ENCODE measurements at regions not wholly inside any gene's neighbourhood (a gene's known extent, or its start where the extent isn't known, plus 50 kb on each side); places are given as distances from the start of the nearest gene placed in this dataset.
A peak's percentile ranks its signal among the peaks of the same experiment; 100 is the strongest.

DNA sequence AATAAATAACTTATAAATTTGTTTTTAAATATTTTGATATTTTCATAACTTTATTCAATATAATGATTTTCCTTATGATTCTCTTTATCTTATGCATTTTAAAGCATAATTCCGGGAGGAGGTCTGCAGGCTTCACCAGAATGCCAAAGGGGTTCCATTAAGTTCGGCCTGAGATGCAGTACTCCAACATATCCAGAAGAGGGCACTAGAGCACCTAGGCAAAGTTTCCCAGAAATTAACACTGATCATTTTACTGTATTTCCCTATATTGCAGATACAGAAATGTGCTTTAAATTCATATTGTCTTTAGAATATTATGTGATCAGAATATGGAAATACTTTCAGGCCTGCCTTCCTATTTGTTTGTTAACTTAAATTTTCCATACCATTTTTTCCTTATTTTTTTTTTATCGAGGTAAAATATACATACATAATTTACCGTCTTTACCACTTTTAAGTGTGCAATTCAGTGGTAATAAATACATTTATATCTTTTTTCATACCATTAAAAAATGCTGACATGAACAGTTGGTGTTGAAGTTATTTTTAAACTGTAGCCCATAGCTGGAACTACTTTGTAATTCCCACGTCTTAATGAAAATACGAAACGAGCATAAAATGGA is 58.9 kb upstream of the TM9SF2 start (continued):
- TF ChIP-seq MTA2 (IDR thresholded peaks at IDR 0.05; ENCODE audit: low read depth) (no peak), POLR2AphosphoS2 (IDR thresholded peaks at IDR 0.05; ENCODE audit: low read depth, low read length) (no peak), STAT3 (IDR thresholded peaks at IDR 0.05; ENCODE audit: low read depth, low read length) (no peak), MXI1 (IDR thresholded peaks at IDR 0.05; ENCODE audit: low read depth, low read length) (no peak), ZNF622 (IDR thresholded peaks at IDR 0.05) (no peak), GABPA (IDR thresholded peaks at IDR 0.05; ENCODE audit: low read depth) (no peak), NR2C2 (IDR thresholded peaks at IDR 0.05; ENCODE audit: borderline replicate concordance, control insufficient read depth, insufficient read length, low read depth) (no peak), CBFB (IDR thresholded peaks at IDR 0.05; ENCODE audit: low read depth) (no peak), YY1 (IDR thresholded peaks at IDR 0.05; ENCODE audit: low read depth, low read length) (0 out of 2 replicates have a peak, but pooled peaks have one; percentile 41), SMC3 (IDR thresholded peaks at IDR 0.05; ENCODE audit: borderline replicate concordance, low read length) (peak; percentile 69), CHD4 (IDR thresholded peaks at IDR 0.05) (no peak), IKZF1 (conservative IDR thresholded peaks at IDR 0.05) (no peak)
- TF ChIP-seq, protein P1, sequence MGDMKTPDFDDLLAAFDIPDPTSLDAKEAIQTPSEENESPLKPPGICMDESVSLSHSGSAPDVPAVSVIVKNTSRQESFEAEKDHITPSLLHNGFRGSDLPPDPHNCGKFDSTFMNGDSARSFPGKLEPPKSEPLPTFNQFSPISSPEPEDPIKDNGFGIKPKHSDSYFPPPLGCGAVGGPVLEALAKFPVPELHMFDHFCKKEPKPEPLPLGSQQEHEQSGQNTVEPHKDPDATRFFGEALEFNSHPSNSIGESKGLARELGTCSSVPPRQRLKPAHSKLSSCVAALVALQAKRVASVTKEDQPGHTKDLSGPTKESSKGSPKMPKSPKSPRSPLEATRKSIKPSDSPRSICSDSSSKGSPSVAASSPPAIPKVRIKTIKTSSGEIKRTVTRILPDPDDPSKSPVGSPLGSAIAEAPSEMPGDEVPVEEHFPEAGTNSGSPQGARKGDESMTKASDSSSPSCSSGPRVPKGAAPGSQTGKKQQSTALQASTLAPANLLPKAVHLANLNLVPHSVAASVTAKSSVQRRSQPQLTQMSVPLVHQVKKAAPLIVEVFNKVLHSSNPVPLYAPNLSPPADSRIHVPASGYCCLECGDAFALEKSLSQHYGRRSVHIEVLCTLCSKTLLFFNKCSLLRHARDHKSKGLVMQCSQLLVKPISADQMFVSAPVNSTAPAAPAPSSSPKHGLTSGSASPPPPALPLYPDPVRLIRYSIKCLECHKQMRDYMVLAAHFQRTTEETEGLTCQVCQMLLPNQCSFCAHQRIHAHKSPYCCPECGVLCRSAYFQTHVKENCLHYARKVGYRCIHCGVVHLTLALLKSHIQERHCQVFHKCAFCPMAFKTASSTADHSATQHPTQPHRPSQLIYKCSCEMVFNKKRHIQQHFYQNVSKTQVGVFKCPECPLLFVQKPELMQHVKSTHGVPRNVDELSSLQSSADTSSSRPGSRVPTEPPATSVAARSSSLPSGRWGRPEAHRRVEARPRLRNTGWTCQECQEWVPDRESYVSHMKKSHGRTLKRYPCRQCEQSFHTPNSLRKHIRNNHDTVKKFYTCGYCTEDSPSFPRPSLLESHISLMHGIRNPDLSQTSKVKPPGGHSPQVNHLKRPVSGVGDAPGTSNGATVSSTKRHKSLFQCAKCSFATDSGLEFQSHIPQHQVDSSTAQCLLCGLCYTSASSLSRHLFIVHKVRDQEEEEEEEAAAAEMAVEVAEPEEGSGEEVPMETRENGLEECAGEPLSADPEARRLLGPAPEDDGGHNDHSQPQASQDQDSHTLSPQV (IDR thresholded peaks at IDR 0.05) = no peak
- TF ChIP-seq, protein P2, sequence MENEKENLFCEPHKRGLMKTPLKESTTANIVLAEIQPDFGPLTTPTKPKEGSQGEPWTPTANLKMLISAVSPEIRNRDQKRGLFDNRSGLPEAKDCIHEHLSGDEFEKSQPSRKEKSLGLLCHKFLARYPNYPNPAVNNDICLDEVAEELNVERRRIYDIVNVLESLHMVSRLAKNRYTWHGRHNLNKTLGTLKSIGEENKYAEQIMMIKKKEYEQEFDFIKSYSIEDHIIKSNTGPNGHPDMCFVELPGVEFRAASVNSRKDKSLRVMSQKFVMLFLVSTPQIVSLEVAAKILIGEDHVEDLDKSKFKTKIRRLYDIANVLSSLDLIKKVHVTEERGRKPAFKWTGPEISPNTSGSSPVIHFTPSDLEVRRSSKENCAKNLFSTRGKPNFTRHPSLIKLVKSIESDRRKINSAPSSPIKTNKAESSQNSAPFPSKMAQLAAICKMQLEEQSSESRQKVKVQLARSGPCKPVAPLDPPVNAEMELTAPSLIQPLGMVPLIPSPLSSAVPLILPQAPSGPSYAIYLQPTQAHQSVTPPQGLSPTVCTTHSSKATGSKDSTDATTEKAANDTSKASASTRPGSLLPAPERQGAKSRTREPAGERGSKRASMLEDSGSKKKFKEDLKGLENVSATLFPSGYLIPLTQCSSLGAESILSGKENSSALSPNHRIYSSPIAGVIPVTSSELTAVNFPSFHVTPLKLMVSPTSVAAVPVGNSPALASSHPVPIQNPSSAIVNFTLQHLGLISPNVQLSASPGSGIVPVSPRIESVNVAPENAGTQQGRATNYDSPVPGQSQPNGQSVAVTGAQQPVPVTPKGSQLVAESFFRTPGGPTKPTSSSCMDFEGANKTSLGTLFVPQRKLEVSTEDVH (IDR thresholded peaks at IDR 0.05; ENCODE audit: low read depth, partially characterized antibody) = no peak

All from GM12878 (cell line).